ENCODE measurements at regions not wholly inside any gene's neighbourhood (a gene's known extent, or its start where the extent isn't known, plus 50 kb on each side); places are given as distances from the start of the nearest gene placed in this dataset.

DNA sequence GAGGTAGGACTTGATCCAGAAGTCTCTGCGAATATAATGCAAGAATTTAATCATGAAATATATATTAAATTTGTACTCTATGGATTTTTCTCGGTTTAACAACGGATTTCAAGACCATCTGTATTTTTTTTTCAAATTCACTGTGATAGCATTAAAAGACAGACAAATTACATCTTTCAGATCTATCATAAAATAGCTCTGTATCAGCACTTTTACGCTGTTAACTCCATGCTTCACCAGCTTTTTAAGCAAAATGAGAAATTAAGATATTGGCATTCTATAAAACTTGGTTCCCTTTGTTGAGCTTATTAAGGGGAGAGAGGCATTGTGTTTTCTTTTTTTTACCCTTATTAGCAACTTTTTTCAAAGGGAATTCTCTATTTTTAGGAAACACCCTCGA lies 1377.6 kb upstream of the NXPH2 start:
- DNase-seq = no peak
- 58 to 66% (median 64%) methylated on average over 5 of the region's 5 CpGs for WGBS, 3 donors
- Histone ChIP-seq H3K4me3 (no peak overlapping the region), H3K4me1 (no peaks in the 10 kb centered on the region), H3K27ac (no peak overlapping the region), H3K9me3 (no peaks in the 10 kb centered on the region), H3K27me3 (ENCODE audit: insufficient read depth in 3 of 3, low read length in 2 of 3) (no peaks in the 10 kb centered on the region), H3K36me3 (ENCODE audit: insufficient read depth in 1 of 2, low read depth in 1 of 2) (no peaks in the 10 kb centered on the region)
- TF ChIP-seq, protein P1, sequence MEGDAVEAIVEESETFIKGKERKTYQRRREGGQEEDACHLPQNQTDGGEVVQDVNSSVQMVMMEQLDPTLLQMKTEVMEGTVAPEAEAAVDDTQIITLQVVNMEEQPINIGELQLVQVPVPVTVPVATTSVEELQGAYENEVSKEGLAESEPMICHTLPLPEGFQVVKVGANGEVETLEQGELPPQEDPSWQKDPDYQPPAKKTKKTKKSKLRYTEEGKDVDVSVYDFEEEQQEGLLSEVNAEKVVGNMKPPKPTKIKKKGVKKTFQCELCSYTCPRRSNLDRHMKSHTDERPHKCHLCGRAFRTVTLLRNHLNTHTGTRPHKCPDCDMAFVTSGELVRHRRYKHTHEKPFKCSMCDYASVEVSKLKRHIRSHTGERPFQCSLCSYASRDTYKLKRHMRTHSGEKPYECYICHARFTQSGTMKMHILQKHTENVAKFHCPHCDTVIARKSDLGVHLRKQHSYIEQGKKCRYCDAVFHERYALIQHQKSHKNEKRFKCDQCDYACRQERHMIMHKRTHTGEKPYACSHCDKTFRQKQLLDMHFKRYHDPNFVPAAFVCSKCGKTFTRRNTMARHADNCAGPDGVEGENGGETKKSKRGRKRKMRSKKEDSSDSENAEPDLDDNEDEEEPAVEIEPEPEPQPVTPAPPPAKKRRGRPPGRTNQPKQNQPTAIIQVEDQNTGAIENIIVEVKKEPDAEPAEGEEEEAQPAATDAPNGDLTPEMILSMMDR (IDR thresholded peaks at IDR 0.05) = no peak
- ATAC-seq = no peak
- intact Hi-C loops (cut with DNase I) = no loop called here

DNA sequence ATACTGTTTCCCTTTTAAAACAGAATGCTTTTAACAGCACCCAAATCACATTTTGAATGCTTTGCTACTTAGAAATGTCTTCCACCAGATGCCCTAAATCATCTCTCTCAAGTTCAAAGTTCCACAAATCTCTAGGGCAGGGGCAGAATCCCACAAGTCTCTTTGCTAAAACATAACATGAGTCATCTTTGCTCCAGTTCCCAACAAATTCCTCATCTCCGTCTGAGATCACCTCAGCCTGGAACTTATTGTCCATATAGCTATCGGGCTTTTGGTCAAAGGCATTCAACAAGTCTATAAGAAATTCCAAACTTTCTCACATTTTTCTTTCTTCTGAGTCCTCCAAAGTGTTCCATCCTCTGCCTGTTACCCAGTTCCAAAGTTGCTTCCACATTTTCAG lies 1374.5 kb upstream of the NXPH2 start:
- TF ChIP-seq, protein P1 (IDR thresholded peaks at IDR 0.05) = no peak

DNA sequence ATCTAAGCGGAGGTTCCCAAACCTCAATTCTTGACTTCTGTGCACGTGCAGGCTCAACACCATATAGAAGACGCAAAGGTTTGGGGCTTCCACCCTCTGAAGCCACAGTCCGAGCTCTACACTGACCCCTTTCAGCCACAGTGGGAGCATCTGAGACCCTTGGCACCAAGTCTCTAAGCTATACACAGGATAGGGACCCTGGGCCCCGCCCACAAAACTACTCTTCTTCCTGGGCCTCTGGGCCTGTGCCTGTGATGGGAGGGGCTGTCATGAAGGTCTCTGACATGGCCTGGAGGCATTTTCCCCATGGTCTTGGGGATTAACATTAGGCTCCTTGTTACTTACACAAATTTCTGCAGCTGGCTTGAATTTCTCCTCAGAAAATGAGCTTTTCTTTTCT lies 1374.1 kb upstream of the NXPH2 start:
- no peak for DNase-seq
- intact Hi-C loops (cut with DNase I) = no loop called here
- Histone ChIP-seq H3K27ac (no peak overlapping the region), H3K4me1 (no peaks in the 10 kb centered on the region), H3K27me3 (ENCODE audit: insufficient read depth in 3 of 3, low read length in 2 of 3) (no peaks in the 10 kb centered on the region), H3K36me3 (ENCODE audit: insufficient read depth in 1 of 2, low read depth in 1 of 2) (no peaks in the 10 kb centered on the region), H3K4me3 (no peak overlapping the region), H3K9me3 (no peaks in the 10 kb centered on the region)
- ATAC-seq = no peak
- TF ChIP-seq, protein P1 (IDR thresholded peaks at IDR 0.05) = no peak
- WGBS, 3 donors = 77 to 81% (median 81%) methylated on average over 5 of the region's 5 CpGs

More for the DNA sequence above, 1374.5 kb upstream of the NXPH2 start:
- Histone ChIP-seq H3K4me1 (no peaks in the 10 kb centered on the region), H3K4me3 (no peak overlapping the region), H3K36me3 (ENCODE audit: insufficient read depth in 1 of 2, low read depth in 1 of 2) (no peaks in the 10 kb centered on the region), H3K27me3 (ENCODE audit: insufficient read depth in 3 of 3, low read length in 2 of 3) (no peaks in the 10 kb centered on the region), H3K27ac (no peak overlapping the region), H3K9me3 (no peaks in the 10 kb centered on the region)
- WGBS, 3 donors = 57 to 72% (median 62%) methylated on average over 2 of the region's 2 CpGs
- intact Hi-C loops (cut with DNase I) = no loop called here
- DNase-seq (no peak), ATAC-seq (no peak)

DNA sequence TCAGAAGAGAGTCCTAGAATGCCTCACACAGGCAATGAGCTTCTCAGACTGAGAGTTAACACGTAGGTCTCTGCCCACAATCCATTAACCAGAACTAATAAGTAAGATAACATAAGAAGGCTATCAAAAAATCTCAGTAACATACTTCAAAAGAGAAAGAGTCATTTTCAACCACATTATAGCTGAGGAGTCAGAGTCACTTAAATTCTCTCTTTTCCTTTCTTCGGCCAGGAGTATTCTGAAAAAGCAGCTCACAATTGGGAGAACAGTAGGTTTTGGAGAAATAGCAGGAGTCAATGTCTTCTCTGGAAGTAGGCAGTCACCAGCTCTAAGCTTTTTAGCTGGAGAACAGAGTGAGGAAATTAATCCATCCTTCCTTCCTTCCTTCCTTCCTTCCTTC lies 1364.4 kb upstream of the NXPH2 start:
- Histone ChIP-seq H3K9me3 (no peaks in the 10 kb centered on the region), H3K27me3 (ENCODE audit: insufficient read depth in 3 of 3, low read length in 2 of 3) (no peaks in the 10 kb centered on the region), H3K36me3 (ENCODE audit: insufficient read depth in 1 of 2, low read depth in 1 of 2) (no peaks in the 10 kb centered on the region), H3K4me1 (no peaks in the 10 kb centered on the region), H3K27ac (no peak overlapping the region), H3K4me3 (no peak overlapping the region)
- WGBS, 3 donors = 69 to 73% (median 71%) methylated on average over 2 of the region's 2 CpGs
- intact Hi-C loops (cut with DNase I) = no loop called here
- DNase-seq (no peak), ATAC-seq (no peak)
- TF ChIP-seq, protein P1 (IDR thresholded peaks at IDR 0.05) = no peak

DNA sequence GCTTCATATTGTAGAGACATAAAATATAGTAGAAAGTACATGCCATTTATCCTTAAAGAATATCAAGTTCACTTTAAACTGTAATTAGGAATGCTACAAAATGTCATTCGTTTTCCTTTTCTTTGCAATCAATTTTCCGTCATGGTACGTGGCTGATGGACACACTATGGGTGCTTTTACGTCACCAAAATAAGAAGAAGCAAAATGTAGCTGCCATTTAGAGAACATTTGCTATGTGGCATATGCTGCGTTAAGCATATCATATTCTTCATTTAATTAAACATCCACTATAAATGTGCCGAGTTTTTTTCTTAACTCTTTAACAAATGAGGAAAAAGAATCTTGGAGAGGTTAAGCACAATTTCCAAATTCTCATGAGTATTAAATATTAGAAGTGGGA lies 1358.5 kb upstream of the NXPH2 start:
- H3K36me3 ChIP-seq (ENCODE audit: insufficient read depth in 1 of 2, low read depth in 1 of 2) = no peaks in the 10 kb centered on the region
- H3K27me3 ChIP-seq (ENCODE audit: insufficient read depth in 3 of 3, low read length in 2 of 3) = no peaks in the 10 kb centered on the region
- H3K4me1 ChIP-seq = no peaks in the 10 kb centered on the region
- intact Hi-C loops (cut with DNase I) = no loop called here
- no peak overlapping the region for H3K4me3 ChIP-seq
- TF ChIP-seq, protein P1 (IDR thresholded peaks at IDR 0.05) = no peak
- 82 to 87% (median 85%) methylated on average over 6 of the region's 6 CpGs for WGBS, 3 donors
- ATAC-seq (no peak), DNase-seq (no peak)
- H3K27ac ChIP-seq = no peak overlapping the region
- no peaks in the 10 kb centered on the region for H3K9me3 ChIP-seq

All from psoas muscle (tissue), 7 donors.